NCI-H2171 treated with DMSO at 0.1 percent for 48 hours (cell line): ENCODE measurements at regions not wholly inside any gene's neighbourhood (a gene's known extent, or its start where the extent isn't known, plus 50 kb on each side); places are given as distances from the start of the nearest gene placed in this dataset.

ENCODE experiments used
- DNase-seq: peaks from one replicate; lab custom pipeline; 2025; lab: John Stamatoyannopoulos, UW

DNA sequence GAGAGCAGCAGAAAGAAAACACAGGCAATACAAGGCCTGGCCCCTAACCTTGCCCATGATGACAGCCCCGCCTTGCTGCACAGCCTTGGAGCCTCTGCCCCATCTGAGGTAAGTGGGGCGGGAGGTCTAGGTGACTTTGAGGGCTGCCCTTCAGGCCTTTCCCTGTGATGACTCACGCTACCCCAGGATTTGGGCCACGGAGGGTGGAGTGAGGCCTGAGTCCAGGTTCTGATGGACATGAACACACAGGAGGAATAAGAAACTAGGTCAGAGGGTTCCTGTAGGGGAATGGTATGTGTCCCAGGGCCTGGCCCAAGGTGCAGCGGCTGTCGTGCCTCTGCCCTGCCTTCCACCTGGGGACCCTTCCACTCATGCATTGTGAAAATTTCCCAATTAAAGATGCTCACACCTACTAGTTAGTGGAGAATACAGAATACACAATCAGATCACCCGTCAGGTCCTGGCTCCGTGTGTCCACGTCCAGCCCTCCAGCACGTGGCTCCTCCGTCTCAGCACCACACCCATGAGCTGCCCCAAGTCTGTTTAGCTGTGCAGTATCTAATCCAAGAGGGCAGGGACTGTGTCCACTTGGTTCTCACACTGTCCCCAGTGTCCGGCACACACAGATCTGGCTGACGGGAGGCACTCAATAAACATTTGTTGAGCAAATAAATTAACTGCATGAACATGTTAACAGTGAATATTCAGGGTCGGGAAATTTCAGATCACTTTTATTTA lies 111.0 kb downstream of the CHST1 start:
- DNase-seq: no peak

DNA sequence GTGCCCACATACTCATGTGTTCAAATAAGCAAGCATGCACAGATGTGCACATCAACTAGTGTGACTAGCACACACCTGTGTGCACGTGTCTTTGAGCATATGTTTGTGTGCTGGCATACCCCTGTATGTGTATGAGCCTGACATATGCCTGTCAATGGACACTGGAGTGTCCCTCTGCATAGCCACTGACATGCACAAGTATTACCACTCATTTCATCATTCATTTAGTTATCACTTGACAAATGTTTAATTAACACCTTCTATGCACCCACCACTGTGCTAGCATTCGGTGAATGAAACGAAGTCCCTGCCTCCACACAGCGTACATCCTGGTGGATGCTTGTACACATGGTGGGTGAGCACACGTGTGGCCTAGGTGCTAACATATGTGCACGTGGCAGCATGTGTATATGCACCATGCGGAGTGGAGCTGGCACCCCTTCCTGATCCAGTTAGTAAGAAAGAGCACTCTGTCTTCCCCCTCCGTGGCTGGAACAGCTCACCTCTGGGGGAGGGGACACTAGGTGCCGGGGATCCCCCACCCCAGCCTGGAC lies 112.0 kb downstream of the CHST1 start:
- no peak for DNase-seq

DNA sequence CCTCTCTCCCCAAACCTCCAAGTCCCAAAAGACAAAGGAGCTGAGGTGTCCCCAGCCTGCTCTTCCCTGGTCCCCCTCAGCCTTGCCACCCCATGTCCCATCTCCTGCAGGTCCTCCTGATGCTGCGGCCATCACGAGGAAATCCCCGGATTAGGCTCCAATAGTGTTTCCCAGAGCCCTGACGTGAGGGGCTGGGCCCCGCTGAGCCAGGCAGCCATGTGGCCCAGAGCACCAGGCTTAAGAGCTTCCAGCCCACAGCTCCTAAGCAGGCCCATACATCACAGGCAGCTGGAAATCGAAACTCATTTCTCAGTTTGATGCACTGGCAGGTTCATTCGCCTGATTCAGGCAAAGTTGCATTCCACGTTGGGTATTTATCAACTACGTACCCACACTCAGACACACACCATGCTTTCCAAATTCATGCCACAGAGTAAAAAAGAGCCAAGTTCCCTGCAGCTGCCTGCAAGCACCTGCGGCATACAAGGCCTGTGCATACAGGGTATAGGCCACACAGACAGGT lies 114.2 kb downstream of the CHST1 start:
- DNase-seq: no peak

DNA sequence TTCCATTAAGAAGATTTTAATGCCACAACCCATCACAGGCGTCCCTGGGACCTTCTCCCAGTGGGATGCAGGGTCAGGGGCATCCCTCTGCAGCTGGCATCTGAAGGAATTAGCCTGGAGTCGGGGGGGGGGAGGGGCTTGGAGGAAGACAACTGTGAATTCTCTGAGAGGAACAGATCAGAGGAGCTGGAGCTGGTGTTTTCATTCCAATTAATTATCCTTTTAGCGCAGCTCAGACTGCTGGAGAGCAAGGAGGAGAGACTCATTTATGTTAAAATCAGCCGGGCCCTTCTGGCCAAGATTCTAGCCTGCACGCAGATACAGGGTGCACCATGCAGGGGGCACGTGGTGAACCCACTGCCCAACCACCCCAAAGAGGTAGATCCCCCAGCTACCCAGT lies 116.2 kb downstream of the CHST1 start:
- no peak for DNase-seq

DNA sequence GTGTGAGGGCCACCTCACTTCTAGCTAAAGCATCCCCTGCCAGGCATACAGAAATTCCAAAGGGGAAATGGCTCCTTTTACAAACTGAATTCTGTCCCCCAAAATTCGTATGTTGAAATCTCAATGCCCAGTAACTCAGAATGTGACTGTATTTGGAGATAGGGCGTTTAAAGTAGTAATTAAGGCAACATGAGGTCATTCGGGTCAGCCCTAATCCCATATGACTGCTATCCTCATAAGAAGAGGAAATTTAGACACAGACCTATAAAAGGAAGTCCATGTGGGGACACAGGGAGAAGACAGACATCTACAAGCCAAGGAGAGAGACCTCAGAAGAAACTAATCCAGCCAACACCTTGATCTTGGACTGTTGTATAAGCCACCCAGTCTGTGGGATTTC lies 119.1 kb downstream of the CHST1 start:
- DNase-seq: no peak

DNA sequence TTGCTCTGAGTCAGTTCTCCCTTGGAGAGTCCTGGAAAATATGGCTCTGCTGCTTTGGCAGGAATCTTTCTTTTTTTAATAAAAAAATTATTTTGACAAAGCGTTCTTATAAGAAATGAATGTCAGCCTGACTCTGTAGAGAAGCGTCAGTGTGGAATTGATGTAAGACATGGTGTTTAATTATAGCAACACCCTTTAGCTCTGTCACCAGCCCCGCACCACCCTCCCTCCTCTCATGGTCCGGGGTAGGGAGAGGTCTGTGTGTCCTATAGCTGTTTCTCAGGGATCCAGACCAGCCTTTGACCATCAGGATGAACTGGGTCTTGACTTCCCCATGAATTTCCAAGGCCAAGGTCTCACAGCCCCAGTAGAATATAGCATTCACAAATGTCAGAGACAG lies 120.6 kb downstream of the CHST1 start:
- DNase-seq: no peak

DNA sequence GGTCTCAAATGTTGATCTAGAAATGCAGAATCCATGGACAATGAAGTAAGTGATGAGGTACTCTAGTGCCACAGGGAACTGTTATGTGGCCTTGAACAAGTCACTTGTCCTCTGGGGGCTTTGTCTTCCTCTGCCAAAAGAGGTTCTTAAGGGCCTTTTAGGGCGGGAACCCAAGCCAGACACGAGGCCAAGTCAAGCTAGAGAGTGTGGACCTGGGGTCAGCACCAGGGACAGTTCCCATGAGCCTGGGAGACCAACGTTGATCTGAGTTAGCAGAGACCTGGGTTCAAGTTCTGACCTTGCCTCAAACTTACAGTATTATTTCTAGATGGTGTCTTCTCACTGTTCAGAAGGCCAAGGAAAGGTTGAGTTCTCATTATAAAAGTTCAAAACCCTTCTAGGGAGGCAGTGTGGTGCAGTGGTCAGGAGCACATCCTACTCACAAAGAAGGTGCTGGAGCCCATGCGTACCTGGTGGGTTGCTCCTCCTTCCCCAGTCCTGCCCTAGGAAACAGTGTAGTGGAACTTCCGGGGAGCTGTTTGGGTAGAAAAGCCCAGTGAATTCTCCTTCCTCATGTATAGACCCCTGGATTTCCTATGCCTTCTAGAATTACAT lies 121.5 kb downstream of the CHST1 start:
- no peak for DNase-seq

DNA sequence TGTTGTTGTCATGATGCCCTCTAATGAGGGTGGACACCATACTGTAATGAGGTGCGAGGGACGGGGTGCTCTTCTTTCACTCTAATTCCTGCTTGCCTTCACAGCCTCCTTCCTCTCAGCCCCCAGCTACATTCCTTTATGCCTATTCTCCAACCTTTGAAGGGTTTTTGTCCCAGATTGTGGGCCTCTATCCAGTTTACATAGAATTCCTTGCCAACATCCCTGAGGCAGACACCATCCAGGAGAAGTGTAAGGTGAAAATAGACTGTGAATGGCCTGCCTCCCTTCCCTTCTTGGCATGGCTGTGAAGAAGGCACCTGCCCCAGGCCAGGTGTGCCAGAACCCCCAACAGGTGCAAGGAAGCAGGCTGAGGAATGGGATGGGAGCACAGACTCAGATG lies 122.3 kb downstream of the CHST1 start:
- DNase-seq: no peak

DNA sequence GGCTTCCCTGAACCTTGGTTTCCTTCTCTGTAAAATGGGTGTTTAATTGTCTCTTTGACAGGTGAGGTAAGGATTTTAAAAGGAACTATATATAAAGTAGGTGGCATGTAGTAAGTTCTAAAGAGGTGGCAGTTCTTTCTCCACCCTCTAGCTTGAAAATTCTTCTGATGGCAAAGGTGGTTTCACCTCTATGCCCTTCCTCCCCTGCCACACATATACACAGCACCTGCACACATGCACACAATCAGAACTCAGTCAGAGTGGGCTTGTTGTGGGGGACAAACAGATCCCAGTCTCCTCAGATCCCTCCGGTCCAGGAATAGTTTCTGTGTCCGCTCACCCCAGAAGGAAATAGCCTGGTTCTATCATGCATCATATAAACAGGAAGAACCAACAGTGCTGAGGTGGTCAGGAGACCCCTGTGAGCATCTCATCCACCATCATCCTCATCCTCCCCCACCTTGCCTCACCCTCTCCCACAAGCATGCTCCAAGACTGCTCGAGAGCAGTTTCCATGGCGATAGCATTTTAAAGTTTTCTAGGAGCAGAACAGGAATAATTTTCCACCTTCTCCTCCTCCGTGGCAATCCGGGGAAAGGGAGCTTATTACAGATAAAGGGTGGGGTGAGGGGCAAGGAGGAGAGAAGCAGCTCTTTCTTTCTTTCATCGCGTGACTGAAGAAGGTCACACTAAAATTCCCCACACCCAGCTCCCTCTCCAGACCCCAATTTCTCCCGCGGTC lies 123.6 kb downstream of the CHST1 start:
- DNase-seq: no peak

DNA sequence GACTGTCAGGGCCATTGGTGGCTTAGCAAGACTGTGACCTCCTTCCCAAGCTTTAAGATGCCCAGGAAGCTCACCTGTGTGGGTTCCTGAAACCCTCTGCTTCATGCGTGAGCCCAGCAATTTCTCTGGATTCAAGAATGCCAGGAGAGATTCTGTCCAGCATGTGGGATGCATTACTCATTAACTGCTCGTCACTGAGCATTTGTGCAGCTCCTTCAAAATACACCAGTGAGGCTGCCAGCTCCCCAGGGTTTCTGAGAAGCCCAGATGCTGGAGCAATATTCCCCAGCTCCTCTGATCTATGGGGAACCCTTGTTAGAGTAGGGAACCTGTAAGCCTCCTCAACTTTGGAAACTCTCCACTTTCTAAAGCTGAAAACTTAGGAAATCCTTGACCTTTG lies 126.5 kb downstream of the CHST1 start:
- DNase-seq: no peak

DNA sequence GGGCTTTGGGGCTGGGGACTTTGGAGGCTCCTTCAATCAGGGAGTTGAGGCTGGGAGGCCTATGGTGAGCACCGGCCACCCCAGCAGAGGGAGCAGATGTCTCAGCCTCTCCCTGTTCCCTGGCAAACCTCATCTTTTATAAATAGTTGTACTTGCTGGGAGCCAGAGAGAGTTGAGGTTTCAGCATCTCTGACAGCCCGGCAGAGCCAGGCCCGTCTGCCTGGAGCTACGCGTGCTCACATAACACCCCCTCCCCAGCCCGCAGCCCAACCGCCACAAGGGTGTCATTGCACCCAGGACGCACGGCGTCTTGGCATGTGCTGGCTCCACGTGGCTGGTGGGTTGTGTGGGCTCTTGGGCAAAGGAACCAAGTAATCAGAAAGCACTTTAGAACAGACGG lies 127.1 kb downstream of the CHST1 start:
- DNase-seq: no peak

DNA sequence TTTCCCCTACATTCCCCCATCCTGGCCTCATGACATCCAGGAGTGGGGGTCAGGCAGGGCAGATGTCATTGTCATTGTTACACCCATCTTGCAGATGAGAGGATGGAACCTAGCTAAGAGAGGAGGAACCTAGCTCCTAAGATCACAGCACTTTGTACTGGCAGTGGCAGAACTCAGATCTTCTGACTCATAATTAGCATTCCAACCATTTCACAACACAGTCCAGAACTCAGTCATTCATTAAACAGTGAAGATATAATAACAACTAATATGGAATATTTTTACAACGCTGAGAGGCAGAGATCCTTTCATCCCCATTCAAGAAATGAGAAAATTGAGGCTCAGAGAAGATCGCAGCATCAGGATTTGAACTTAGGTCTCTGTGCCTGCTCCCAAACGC lies 127.8 kb downstream of the CHST1 start:
- DNase-seq: no peak

DNA sequence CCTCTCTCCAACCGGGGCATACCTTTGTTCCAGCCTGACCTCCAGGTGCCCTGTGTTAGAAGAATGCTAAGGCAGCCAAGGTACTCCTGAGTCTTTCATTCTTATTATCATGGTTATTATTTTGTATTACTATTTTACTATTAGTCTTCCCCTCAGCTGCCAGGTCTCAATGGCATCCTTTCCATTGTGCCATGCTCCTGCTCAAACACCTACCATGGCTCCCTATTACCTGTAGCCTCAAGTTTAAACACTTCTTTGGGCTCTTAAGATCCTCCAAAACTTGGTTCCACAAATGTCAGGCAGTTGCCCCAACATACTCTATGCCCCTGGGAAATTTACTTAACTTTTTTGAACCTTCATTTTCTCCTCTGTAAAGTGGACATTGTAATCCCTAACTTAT lies 130.4 kb downstream of the CHST1 start:
- no peak for DNase-seq

DNA sequence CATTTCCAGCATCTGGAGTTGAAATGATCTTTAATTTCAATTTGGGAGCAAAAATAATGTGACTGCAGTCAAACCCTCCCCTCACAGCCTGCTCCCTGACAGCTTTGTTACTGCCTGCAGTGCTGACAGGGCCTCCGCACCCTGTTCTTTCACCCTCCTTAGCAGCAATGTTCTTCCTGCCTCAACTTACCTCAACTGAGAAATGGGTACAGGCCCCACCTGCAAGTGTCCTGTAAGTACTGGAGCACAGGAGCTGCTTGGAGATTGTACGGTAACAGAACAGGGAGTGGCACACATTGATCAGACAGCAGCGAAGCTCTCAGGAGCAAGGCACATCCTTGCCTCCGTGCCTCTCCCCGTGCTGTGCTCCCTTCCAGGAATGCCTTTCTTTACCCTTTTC lies 131.3 kb downstream of the CHST1 start:
- no peak for DNase-seq

DNA sequence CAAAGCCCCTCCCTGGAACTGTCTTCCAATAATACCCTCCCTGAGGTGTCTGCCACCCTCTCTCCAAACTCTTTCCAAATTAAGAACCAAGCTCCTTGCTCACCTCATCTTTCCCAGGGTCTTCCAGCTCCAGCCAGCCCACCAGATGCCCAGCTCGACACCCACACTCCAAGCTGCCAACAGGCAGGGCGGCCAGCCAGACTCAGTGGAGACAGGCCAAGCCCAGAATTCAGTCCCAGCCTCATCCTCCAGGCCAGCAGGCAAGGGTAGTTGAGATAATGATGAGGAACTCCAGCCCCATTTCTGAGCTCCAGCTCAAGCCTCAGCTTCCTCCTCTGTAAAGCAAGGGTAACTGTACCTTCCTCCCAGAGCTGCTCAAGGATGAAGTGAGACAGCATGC lies 132.9 kb downstream of the CHST1 start:
- no peak for DNase-seq

DNA sequence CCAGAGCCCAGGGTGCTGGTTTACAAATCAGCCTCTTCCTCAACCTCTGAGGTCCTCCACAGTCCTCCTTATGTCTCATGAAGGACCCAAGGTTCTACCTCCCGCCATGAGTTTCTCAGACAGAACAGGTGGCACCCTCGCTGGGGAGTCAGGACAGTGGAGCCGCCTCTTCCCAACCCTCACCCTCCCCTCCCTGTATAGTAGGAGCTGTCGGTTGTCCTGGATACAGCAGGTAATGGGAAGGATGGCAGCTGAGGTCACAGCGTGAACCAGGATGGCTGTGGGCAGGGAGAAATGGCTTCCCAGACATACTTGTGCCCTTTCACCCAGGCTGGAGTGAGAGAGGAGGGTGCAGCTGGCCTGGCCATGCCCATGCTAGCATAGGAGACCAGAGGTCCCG lies 134.6 kb downstream of the CHST1 start:
- DNase-seq: peak; percentile 60

DNA sequence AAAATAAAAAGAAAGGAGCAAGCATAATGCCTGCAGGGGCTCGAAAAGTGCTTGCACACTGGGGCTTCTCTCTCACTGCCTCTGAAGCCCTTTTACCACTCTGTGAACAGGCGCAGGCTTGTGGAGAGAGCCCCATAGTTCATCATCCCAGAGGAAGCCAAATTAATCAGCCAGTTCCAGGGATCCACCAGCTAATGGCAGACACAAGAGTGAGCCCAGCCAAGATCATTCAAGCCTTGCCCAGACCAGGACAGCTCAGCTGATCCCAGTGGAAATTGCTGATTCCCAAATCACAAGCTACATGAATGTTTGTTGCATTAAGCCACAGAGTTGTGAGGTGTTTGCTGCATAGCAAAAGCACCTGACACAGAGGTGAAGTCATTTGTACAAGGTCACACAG lies 135.3 kb downstream of the CHST1 start:
- DNase-seq: no peak

DNA sequence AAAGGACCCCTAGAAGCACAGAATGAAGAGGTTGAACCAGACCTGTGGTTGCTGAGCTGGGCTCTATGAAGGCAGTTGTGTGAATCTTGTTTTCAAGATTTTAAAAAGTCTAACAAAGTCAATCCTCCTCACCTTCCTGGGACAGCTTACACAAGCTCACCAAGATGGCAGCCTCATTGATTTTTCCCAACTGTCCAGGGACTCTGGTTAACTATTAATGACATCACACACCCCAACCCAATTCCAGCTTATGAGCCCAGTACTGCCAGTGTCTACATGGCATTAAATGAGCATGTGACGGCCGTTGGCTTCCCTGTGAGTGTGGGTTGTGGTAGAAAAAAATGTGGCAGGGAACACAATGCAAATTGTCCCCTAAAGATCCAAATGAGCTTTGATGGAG lies 137.0 kb downstream of the CHST1 start:
- DNase-seq: no peak

DNA sequence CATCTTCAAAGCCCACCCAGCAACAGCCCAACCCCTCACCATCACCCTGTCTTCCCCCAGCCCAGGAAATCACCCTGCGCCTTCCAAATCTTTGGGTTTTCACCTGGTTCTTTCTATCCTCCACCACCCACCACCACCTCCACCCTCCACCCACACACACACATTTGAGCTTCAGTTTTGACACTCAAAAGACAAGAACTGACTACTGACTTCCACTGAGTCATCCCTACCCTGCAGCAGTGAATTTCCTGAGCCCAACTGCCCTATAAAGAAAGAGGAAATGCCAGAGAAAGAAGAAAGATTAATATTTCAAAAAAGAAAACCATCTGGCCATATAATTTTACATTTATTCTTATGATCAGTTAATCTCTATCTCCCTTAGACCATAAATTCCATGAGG lies 137.5 kb downstream of the CHST1 start:
- DNase-seq: no peak

DNA sequence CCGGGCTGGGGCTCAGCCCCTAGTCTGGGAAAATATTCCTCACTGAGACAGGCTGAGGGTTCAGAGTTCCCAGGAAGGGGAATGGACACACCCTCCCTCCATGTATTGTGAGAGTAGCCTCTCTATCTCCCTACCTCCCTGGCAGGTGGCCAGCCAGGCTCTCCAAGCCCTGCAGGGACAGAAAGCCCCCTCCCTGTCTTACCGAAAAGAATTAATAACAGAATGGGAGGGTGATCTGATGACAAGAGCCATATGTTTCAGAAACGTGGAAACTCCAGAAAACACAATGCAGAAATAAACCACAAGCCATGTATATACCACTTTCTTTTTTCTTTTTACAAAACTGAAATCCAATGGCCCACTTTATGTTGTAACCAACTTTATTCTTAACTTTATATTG lies 140.0 kb downstream of the CHST1 start:
- peak; percentile 91 for DNase-seq

DNA sequence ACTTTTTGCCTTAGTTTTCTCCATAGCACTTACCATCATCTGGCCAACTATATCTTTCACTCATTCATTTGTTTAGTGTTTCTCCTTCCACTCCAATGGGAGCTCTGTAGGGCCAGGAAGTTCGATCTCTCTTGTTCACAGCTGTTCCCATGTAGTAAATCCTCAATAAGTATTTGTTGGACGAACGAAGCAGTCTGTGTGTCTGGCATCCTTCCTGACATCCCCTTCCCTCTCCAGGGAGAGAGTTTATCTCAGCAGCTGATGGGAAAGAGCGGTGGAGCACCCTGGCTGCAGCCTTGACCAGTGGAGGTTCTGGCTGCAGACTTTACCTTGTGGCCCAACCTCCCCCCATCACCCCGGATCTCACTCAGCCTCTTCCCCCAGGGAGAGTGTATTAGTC lies 141.7 kb downstream of the CHST1 start:
- no peak for DNase-seq

DNA sequence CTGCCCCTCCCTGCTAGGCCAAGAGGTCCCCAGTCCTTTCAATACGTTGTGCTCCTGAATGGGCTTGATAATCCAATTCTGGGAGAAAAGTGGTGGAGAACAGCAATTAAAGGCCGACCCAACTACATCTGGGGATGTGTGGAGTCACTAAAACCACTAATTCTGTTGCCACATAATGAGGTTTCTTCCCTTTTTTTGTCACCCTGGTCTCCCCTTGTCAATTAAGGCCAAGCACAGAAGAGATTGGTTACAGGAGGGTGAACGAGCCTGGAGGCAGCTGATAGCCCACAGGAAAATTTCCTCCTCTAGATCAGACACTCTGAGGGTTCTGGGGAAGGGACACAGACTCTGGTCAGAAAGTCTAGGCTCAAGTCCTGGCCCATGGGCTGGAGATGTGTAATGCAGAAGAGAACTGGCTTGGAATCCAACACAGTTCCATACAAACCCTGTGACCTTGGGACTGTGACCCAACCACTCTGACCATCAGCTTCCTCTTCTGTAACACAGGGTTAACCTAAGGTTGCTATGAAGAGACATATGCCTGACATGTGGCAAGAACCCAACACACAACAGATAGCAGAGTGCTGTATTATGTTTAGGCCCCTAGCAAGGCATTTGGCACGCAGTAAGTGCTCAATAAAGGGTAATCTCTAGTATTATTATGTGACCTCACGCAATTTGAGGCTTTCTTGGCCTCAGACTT lies 146.4 kb downstream of the CHST1 start:
- DNase-seq: no peak
